ENCODE measurements at regions not wholly inside any gene's neighbourhood (a gene's known extent, or its start where the extent isn't known, plus 50 kb on each side); places are given as distances from the start of the nearest gene placed in this dataset.

DNA sequence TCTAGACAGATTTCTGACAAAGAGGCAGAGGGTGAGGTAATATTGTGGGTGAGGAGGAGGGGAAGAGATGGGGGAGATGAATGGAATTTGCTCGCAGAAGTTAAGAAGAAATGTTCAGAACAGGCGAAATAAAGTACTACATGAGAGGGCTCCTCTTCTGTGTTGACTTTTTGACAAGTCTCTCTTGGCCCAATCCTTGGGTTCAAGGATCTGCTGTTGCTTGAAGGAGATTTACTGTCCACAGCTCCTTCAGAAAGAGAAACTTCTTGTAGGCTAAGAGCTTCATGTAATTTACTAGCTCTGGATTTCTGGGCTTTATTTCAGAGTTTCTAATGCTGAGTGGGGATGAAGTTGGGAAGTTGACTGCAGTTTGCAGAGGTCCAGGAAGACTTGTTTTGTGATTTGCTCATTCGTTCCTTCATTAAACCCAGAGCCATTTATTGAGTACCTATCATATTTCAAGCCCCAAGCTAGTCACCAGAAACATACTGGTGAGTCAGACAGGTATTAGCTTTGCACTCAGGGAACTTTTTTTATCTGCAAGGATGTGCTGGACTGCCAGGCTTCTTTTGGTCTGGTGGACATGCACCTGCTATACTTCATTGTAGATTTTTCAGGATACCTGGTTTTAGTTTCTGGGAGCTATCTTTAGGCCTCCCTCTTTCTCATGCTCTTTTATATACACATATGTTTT, 402.9 kb upstream of the CLINT1 start:
- TF ChIP-seq CTCF (IDR thresholded peaks at IDR 0.05 in 2 of 3, conservative IDR thresholded peaks at IDR 0.05 in 1 of 3; ENCODE audit: control insufficient read depth in 2 of 3, extremely low read depth in 1 of 3, insufficient read depth in 1 of 3, low read depth in 3 of 3, low read length in 3 of 3) = no peak
- no peak for TF ChIP-seq ZNF274 (IDR thresholded peaks at IDR 0.05; ENCODE audit: insufficient read depth, insufficient read length)
- no peak for TF ChIP-seq POLR2A (IDR thresholded peaks at IDR 0.05; ENCODE audit: low read depth, low read length)
- TF ChIP-seq, protein P1, sequence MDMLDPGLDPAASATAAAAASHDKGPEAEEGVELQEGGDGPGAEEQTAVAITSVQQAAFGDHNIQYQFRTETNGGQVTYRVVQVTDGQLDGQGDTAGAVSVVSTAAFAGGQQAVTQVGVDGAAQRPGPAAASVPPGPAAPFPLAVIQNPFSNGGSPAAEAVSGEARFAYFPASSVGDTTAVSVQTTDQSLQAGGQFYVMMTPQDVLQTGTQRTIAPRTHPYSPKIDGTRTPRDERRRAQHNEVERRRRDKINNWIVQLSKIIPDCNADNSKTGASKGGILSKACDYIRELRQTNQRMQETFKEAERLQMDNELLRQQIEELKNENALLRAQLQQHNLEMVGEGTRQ (IDR thresholded peaks at IDR 0.05; ENCODE audit: borderline replicate concordance, low read depth, low read length) = no peak
- no peak for TF ChIP-seq EP300 (IDR thresholded peaks at IDR 0.05; ENCODE audit: borderline replicate concordance in 1 of 2, control insufficient read depth in 1 of 2, low read depth in 2 of 2, low read length in 2 of 2)
